MCF 10A (cell line): ENCODE measurements at regions not wholly inside any gene's neighbourhood (a gene's known extent, or its start where the extent isn't known, plus 50 kb on each side); places are given as distances from the start of the nearest gene placed in this dataset.
A peak's percentile ranks its signal among the peaks of the same experiment; 100 is the strongest.

ENCODE experiments used
- BruUV-seq: library from RNA; stranded (reverse); fragments of 400-500 nt; replicated peaks from 2 replicates; lab custom pipeline; 2021; lab: Mats Ljungman, UMichigan
- CTCF ChIA-PET: fragments of 300-600 bp; sonication (Branson Sonifier 250); formaldehyde crosslinking; extraction: SDS; loops from one replicate; lab custom pipeline; 2021; ENCODE audit warnings: antibody characterized with exemption, inconsistent platforms; lab: Yijun Ruan, JAX
- POLR2A ChIA-PET: fragments of 300-600, 350-650 bp; sonication (Branson Sonifier 250); formaldehyde crosslinking; extraction: SDS; loops from one replicate; lab custom pipeline; 2020; ENCODE audit warnings: antibody characterized with exemption, inconsistent platforms; lab: Yijun Ruan, JAX
- DNase-seq: peaks from one replicate; pipeline ENCODE4 v3.0.0-alpha.2; 2018; ENCODE audit not compliant: unreplicated experiment
- H3K27ac Mint-ChIP-seq: one replicate; pipeline ENCODE4 v1.8.0; 2022; ENCODE audit warnings: mild to moderate bottlenecking, low read depth, mixed read lengths; ENCODE audit not compliant: unreplicated experiment
- H3K27me3 Mint-ChIP-seq: one replicate; pipeline ENCODE4 v1.8.0; 2022; ENCODE audit warnings: mixed read lengths; ENCODE audit not compliant: insufficient read depth, unreplicated experiment
- H3K36me3 Mint-ChIP-seq: one replicate; pipeline ENCODE4 v1.8.0; 2022; ENCODE audit warnings: mild to moderate bottlenecking, moderate library complexity, mixed read lengths; ENCODE audit not compliant: insufficient read depth, unreplicated experiment
- H3K4me1 Mint-ChIP-seq: one replicate; pipeline ENCODE4 v1.8.0; 2022; ENCODE audit warnings: mixed read lengths; ENCODE audit not compliant: insufficient read depth, unreplicated experiment
- H3K4me3 Mint-ChIP-seq: one replicate; pipeline ENCODE4 v1.8.0; 2022; ENCODE audit warnings: mild to moderate bottlenecking, moderate library complexity, mixed read lengths; ENCODE audit not compliant: unreplicated experiment
- H3K9me3 Mint-ChIP-seq: one replicate; pipeline ENCODE4 v1.8.0; 2022; ENCODE audit warnings: mixed read lengths; ENCODE audit not compliant: unreplicated experiment
- CTCF ChIP-seq: fragments of 200-600 bp; IDR thresholded peaks from one replicate; pipeline ENCODE4 v1.8.0; 2022; ENCODE audit warnings: antibody characterized with exemption, mild to moderate bottlenecking; ENCODE audit not compliant: unreplicated experiment
- intact Hi-C: fragments of 100-400 bp; cut with micrococcal nuclease; formaldehyde crosslinking; loops from 2 replicates; pipeline ENCODE4 v1.14.1; 2022

GRCh38 chr17:63070031-63070430, 104.0 kb downstream of the TANC2 start:
- ChIA-PET POLR2A (no interaction called here), CTCF (no interaction called here)
- Mint-ChIP-seq H3K27ac (no peak overlapping the region), H3K4me1 (peaks cover 8% of the 10 kb centered on the region), H3K36me3 (peaks cover 6% of the 10 kb centered on the region), H3K9me3 (no peaks in the 10 kb centered on the region), H3K4me3 (no peak overlapping the region), H3K27me3 (no peaks in the 10 kb centered on the region)
- BruUV-seq, result no TSS peak
- peak; percentile 9 for DNase-seq
- TF ChIP-seq CTCF, result no peak
- intact Hi-C loops, result no loop called here

- H3K36me3 Mint-ChIP-seq, result peaks cover 6% of the 10 kb centered on the region
- H3K27ac Mint-ChIP-seq, result no peak overlapping the region
- H3K4me1 Mint-ChIP-seq, result peaks cover 8% of the 10 kb centered on the region
- BruUV-seq, result no TSS peak
- H3K9me3 Mint-ChIP-seq, result no peaks in the 10 kb centered on the region
- no peak for TF ChIP-seq CTCF
- no peaks in the 10 kb centered on the region for H3K27me3 Mint-ChIP-seq
- intact Hi-C loops, result no loop called here
- POLR2A ChIA-PET, result interaction anchor here (0.6 to 1.2 kb wide), 3 partner anchors 9 to 369 kb away, joined by 3 to 5 read pairs (median 4); no protein-coding TSS in a partner anchor
- CTCF ChIA-PET, result interaction anchor here (0.6 kb wide), 1 partner anchor 859 kb away, joined by 3 read pairs; no protein-coding TSS in a partner anchor
- DNase-seq, result no peak
- no peak overlapping the region for H3K4me3 Mint-ChIP-seq
Observed at GRCh38 chr17:63071797-63072196, 105.8 kb downstream of the TANC2 start.

- no peak for TF ChIP-seq CTCF
- no peak for DNase-seq
- Mint-ChIP-seq H3K9me3 (no peaks in the 10 kb centered on the region), H3K27me3 (no peaks in the 10 kb centered on the region), H3K27ac (no peak overlapping the region), H3K4me3 (no peak overlapping the region), H3K36me3 (no peaks in the 10 kb centered on the region), H3K4me1 (peaks cover 12% of the 10 kb centered on the region)
- CTCF ChIA-PET, result no interaction called here
- intact Hi-C loops, result no loop called here
- POLR2A ChIA-PET, result interaction anchor here (0.9 to 1.2 kb wide), 2 partner anchors 17 kb away, joined by 3 to 4 read pairs; no protein-coding TSS in a partner anchor
- BruUV-seq, result TSS peak; percentile 14
Observed at GRCh38 chr17:63075969-63076368, 109.9 kb downstream of the TANC2 start.

GRCh38 chr17:63078707-63079106, 112.7 kb downstream of the TANC2 start:
- intact Hi-C loops, result no loop called here
- TF ChIP-seq CTCF, result no peak
- POLR2A ChIA-PET, result interaction anchor here (0.6 kb wide), 1 partner anchor 12 kb away, joined by 3 read pairs; no protein-coding TSS in a partner anchor
- no peaks in the 10 kb centered on the region for H3K9me3 Mint-ChIP-seq
- H3K4me3 Mint-ChIP-seq, result no peak overlapping the region
- H3K4me1 Mint-ChIP-seq, result peaks cover 12% of the 10 kb centered on the region
- CTCF ChIA-PET, result interaction anchor here (0.9 kb wide), 1 partner anchor 328 kb away, joined by 3 read pairs; no protein-coding TSS in a partner anchor
- no TSS peak for BruUV-seq
- H3K27ac Mint-ChIP-seq, result peak overlapping the region; percentile 25
- no peaks in the 10 kb centered on the region for H3K36me3 Mint-ChIP-seq
- no peak for DNase-seq
- H3K27me3 Mint-ChIP-seq, result no peaks in the 10 kb centered on the region
